ENCODE measurements at regions not wholly inside any gene's neighbourhood (a gene's known extent, or its start where the extent isn't known, plus 50 kb on each side); places are given as distances from the start of the nearest gene placed in this dataset.

GRCh38 chr10:52481986-52482555, 168.0 kb downstream of the DKK1 start:
- intact Hi-C loops (cut with DNase I) = no loop called here
- Histone ChIP-seq H3K9me3 (no peaks in the 10 kb centered on the region), H3K27me3 (no peaks in the 10 kb centered on the region), H3K27ac (no peak overlapping the region), H3K4me1 (no peaks in the 10 kb centered on the region), H3K36me3 (no peaks in the 10 kb centered on the region), H3K4me3 (no peak overlapping the region)
- ATAC-seq (no peak), DNase-seq (no peak)
- 71% methylated on average over 7 of the region's 7 CpGs for WGBS (ENCODE audit: insufficient coverage, low coverage, low lambda C conversion rate, missing lambda C conversion rate)
- TF ChIP-seq POLR2A (IDR thresholded peaks at IDR 0.05) (no peak), CTCF (IDR thresholded peaks at IDR 0.05) (no peak)

- TF ChIP-seq CTCF (IDR thresholded peaks at IDR 0.05) = no peak
- no peak for TF ChIP-seq POLR2A (IDR thresholded peaks at IDR 0.05)
- Histone ChIP-seq H3K9me3 (no peaks in the 10 kb centered on the region), H3K36me3 (no peaks in the 10 kb centered on the region), H3K4me1 (no peaks in the 10 kb centered on the region), H3K27me3 (no peaks in the 10 kb centered on the region), H3K4me3 (no peak overlapping the region), H3K27ac (no peak overlapping the region)
- WGBS (ENCODE audit: insufficient coverage, low coverage, low lambda C conversion rate, missing lambda C conversion rate) = 75% methylated on average over 3 of the region's 3 CpGs
- DNase-seq = no peak
- no peak for ATAC-seq
- intact Hi-C loops (cut with DNase I) = no loop called here
Observed at GRCh38 chr10:52483587-52483986, 169.5 kb downstream of the DKK1 start.

GRCh38 chr10:52484206-52485065, 170.4 kb downstream of the DKK1 start:
- H3K27me3 ChIP-seq = no peaks in the 10 kb centered on the region
- intact Hi-C loops (cut with DNase I) = no loop called here
- no peak for ATAC-seq
- no peak for TF ChIP-seq CTCF (IDR thresholded peaks at IDR 0.05)
- no peak for TF ChIP-seq POLR2A (IDR thresholded peaks at IDR 0.05)
- H3K9me3 ChIP-seq = no peaks in the 10 kb centered on the region
- 58% methylated on average over 3 of the region's 3 CpGs for WGBS (ENCODE audit: insufficient coverage, low coverage, low lambda C conversion rate, missing lambda C conversion rate)
- no peaks in the 10 kb centered on the region for H3K4me1 ChIP-seq
- H3K4me3 ChIP-seq = no peak overlapping the region
- no peaks in the 10 kb centered on the region for H3K36me3 ChIP-seq
- no peak overlapping the region for H3K27ac ChIP-seq
- DNase-seq = no peak

GRCh38 chr10:52485462-52485861, 171.4 kb downstream of the DKK1 start:
- DNase-seq (no peak), ATAC-seq (no peak)
- TF ChIP-seq CTCF (IDR thresholded peaks at IDR 0.05) (no peak), POLR2A (IDR thresholded peaks at IDR 0.05) (no peak)
- Histone ChIP-seq H3K9me3 (no peaks in the 10 kb centered on the region), H3K4me1 (no peaks in the 10 kb centered on the region), H3K27ac (no peak overlapping the region), H3K4me3 (no peak overlapping the region), H3K36me3 (no peaks in the 10 kb centered on the region), H3K27me3 (no peaks in the 10 kb centered on the region)
- WGBS (ENCODE audit: insufficient coverage, low coverage, low lambda C conversion rate, missing lambda C conversion rate) = 40% methylated on average over 1 of the region's 1 CpG
- intact Hi-C loops (cut with DNase I) = no loop called here
